Right lobe of liver (tissue), 4 donors: ENCODE measurements at regions not wholly inside any gene's neighbourhood (a gene's known extent, or its start where the extent isn't known, plus 50 kb on each side); places are given as distances from the start of the nearest gene placed in this dataset.

Experiments used
- POLR2A ChIP-seq: fragments of 450-650 bp; IDR thresholded peaks from one replicate; pipeline ENCODE4 v1.6.1; 2017; ENCODE audit warnings: antibody characterized with exemption, mild to moderate bottlenecking
- TF ChIP-seq, protein P1 (sequence below), 4 donors: fragments of 200-600 bp in 3 of 4; fragments of 450-650 bp in 1 of 4; IDR thresholded peaks; one replicate each; pipeline versions ENCODE4 v1.5.1 to v1.8.0; 2016 to 2022; ENCODE audit warnings: antibody characterized with exemption in 4 of 4, mild to moderate bottlenecking in 2 of 4
- donor health status: DM: no; HTN: no; CAD: no.
- donor health status: DM: no; HTN: no; CAD: no.
- donor health status: DM: no; HTN: yes; CAD: no.

DNA sequence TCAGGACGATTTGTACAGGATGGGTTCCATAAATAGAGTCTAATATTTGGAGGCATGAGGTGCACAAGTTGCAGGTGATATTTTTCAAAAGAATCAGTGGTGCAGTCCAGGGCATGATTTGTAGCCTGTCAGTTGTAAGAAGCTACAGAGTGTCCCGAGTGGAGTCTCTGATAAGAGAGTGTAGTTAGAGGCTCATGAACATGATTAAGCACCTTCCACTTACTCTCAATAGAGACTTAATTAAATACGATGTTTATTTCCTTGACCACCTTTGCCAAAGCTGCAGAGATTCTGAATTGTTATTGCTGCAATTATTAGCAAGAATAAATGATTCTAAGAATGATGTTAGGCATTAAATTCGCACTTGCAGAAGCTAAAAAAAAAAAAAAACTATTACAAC is 218.4 kb upstream of the LRTM1 start:
- TF ChIP-seq, protein P1, sequence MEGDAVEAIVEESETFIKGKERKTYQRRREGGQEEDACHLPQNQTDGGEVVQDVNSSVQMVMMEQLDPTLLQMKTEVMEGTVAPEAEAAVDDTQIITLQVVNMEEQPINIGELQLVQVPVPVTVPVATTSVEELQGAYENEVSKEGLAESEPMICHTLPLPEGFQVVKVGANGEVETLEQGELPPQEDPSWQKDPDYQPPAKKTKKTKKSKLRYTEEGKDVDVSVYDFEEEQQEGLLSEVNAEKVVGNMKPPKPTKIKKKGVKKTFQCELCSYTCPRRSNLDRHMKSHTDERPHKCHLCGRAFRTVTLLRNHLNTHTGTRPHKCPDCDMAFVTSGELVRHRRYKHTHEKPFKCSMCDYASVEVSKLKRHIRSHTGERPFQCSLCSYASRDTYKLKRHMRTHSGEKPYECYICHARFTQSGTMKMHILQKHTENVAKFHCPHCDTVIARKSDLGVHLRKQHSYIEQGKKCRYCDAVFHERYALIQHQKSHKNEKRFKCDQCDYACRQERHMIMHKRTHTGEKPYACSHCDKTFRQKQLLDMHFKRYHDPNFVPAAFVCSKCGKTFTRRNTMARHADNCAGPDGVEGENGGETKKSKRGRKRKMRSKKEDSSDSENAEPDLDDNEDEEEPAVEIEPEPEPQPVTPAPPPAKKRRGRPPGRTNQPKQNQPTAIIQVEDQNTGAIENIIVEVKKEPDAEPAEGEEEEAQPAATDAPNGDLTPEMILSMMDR (IDR thresholded peaks at IDR 0.05): no peak
- no peak for TF ChIP-seq POLR2A
